IPS-20b (cell line): ENCODE measurements at regions not wholly inside any gene's neighbourhood (a gene's known extent, or its start where the extent isn't known, plus 50 kb on each side); places are given as distances from the start of the nearest gene placed in this dataset.

Source experiments
- H3K27ac ChIP-seq: one replicate; pipeline ENCODE4 v1.5.1; 2013; ENCODE audit warnings: low read length
- H3K27me3 ChIP-seq: 2 replicates; pipeline ENCODE4 v1.6.1; 2013; ENCODE audit warnings: mild to moderate bottlenecking, low read length, inconsistent platforms; ENCODE audit not compliant: insufficient read depth
- H3K36me3 ChIP-seq: 2 replicates; pipeline ENCODE4 v1.6.1; 2013; ENCODE audit warnings: low read depth, mild to moderate bottlenecking, inconsistent platforms, low read length, moderate library complexity; ENCODE audit not compliant: insufficient read depth
- H3K4me1 ChIP-seq: 2 replicates; pipeline ENCODE4 v1.6.1; 2013; ENCODE audit warnings: mild to moderate bottlenecking, control low read depth, inconsistent platforms, low read length, moderate library complexity; ENCODE audit not compliant: insufficient read depth
- H3K4me3 ChIP-seq: 2 replicates; pipeline ENCODE4 v1.5.1; 2013; ENCODE audit warnings: mild to moderate bottlenecking, low read length, inconsistent platforms
- H3K9ac ChIP-seq: 2 replicates; pipeline ENCODE4 v1.6.1; 2013; ENCODE audit warnings: low read depth, mild to moderate bottlenecking, inconsistent platforms, low read length, moderate library complexity
- H3K9me3 ChIP-seq: 2 replicates; pipeline ENCODE4 v1.6.1; 2013; ENCODE audit warnings: mild to moderate bottlenecking, low read depth, low read length, inconsistent platforms; ENCODE audit not compliant: insufficient read depth

GRCh38 chr1:34296059-34296458, 119.4 kb downstream of the C1orf94 start:
- H3K36me3 ChIP-seq, result no peaks in the 10 kb centered on the region
- H3K9ac ChIP-seq, result no peak overlapping the region
- H3K4me1 ChIP-seq, result no peaks in the 10 kb centered on the region
- no peaks in the 10 kb centered on the region for H3K27me3 ChIP-seq
- H3K27ac ChIP-seq, result no peak overlapping the region
- no peaks in the 10 kb centered on the region for H3K9me3 ChIP-seq
- no peak overlapping the region for H3K4me3 ChIP-seq

DNA sequence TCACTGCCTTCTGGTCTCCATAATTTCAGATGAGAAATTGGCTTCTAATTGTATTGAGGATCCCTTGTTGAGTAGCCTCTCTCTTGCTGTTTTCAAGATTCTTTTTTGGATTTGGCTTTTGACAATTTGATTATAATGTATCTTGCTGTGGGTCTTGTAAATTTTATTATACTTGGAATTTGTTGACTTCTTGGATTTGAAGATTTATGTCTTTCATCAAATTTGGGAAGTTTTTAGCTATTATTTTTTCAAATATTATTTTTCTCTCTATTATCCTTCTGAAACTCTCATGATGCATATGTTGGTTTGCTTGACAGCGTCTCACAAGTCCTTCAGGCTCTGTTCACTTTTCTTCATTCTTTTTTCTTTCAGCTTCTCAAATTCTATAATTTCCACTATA, 126.1 kb downstream of the C1orf94 start:
- Histone ChIP-seq H3K27ac (no peak overlapping the region), H3K36me3 (no peaks in the 10 kb centered on the region), H3K9ac (no peak overlapping the region), H3K4me1 (no peaks in the 10 kb centered on the region), H3K9me3 (peaks cover 19% of the 10 kb centered on the region), H3K27me3 (no peaks in the 10 kb centered on the region), H3K4me3 (no peak overlapping the region)

DNA sequence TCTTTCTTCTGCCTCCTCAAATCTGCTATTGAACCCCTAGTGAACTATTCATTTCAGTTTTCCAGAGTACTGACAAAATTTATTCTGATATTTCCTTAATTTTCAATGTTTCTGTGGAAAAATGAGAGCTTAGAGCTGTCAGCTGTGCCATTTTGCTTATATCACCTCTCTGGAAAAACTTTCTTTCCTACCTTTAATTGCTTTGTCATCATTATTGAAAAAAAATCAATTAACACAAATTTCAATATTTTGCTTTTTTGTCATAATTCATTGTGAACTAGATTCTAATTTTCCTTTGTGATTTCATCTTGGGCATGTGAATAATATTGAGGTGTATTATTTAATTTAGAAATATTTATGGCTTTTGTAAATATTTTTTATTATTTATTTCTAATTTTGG, 126.5 kb downstream of the C1orf94 start:
- Histone ChIP-seq H3K4me3 (no peak overlapping the region), H3K9me3 (peaks cover 19% of the 10 kb centered on the region), H3K27me3 (no peaks in the 10 kb centered on the region), H3K27ac (no peak overlapping the region), H3K4me1 (no peaks in the 10 kb centered on the region), H3K36me3 (no peaks in the 10 kb centered on the region), H3K9ac (no peak overlapping the region)

- H3K9me3 ChIP-seq, result peaks cover 27% of the 10 kb centered on the region
- H3K27ac ChIP-seq, result no peak overlapping the region
- no peaks in the 10 kb centered on the region for H3K36me3 ChIP-seq
- H3K27me3 ChIP-seq, result no peaks in the 10 kb centered on the region
- no peak overlapping the region for H3K4me3 ChIP-seq
- H3K4me1 ChIP-seq, result no peaks in the 10 kb centered on the region
- H3K9ac ChIP-seq, result no peak overlapping the region
Observed at GRCh38 chr1:34306568-34306967, 129.9 kb downstream of the C1orf94 start.

DNA sequence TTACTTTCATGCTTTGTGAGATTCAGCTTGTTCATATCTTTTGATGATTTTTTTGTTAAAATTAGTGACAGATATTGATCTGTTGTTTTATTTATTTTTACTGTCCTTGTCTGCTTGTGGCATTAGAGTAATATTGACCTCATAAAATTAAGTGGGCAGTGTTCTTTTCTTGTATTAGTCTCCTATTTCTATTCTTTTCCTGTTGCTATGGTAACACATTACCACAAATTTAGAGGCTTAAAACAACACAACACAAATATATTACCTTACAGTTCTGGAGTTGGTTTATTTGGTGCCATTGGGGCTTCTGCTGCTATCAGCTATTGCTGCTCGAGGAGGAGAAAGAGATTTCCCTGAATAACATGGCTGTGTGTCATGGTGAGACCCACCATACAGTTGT, 135.7 kb downstream of the C1orf94 start:
- no peaks in the 10 kb centered on the region for H3K4me1 ChIP-seq
- H3K9me3 ChIP-seq, result peaks cover 40% of the 10 kb centered on the region
- H3K27ac ChIP-seq, result no peak overlapping the region
- no peaks in the 10 kb centered on the region for H3K36me3 ChIP-seq
- no peaks in the 10 kb centered on the region for H3K27me3 ChIP-seq
- no peak overlapping the region for H3K4me3 ChIP-seq
- H3K9ac ChIP-seq, result no peak overlapping the region

DNA sequence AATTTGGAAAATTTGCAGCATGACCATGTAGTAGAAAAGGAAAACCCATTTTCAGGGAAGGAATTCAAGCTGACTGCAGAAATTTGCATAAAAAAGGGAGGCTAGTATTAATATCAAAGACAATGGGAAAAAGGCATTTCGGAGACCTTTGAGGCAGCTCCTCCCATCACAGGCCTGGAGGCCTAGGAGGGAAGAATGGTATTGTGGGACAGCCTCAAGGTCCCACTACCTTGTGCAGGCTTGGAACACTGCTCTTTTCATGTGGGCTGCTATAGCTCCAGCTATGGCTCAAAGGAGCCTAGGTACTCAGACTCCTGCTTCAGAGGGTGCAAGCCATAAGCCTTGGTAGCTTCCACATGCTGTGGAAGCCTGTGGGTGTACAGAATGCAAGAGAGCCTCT, 139.3 kb downstream of the C1orf94 start:
- Histone ChIP-seq H3K4me1 (no peaks in the 10 kb centered on the region), H3K9me3 (peaks cover 32% of the 10 kb centered on the region), H3K27ac (no peak overlapping the region), H3K4me3 (no peak overlapping the region), H3K27me3 (no peaks in the 10 kb centered on the region), H3K36me3 (no peaks in the 10 kb centered on the region), H3K9ac (no peak overlapping the region)

- Histone ChIP-seq H3K9me3 (peaks cover 30% of the 10 kb centered on the region), H3K9ac (no peak overlapping the region), H3K4me1 (no peaks in the 10 kb centered on the region), H3K36me3 (no peaks in the 10 kb centered on the region), H3K4me3 (no peak overlapping the region), H3K27ac (no peak overlapping the region), H3K27me3 (no peaks in the 10 kb centered on the region)
Observed at GRCh38 chr1:34316773-34317172, 140.1 kb downstream of the C1orf94 start.

DNA sequence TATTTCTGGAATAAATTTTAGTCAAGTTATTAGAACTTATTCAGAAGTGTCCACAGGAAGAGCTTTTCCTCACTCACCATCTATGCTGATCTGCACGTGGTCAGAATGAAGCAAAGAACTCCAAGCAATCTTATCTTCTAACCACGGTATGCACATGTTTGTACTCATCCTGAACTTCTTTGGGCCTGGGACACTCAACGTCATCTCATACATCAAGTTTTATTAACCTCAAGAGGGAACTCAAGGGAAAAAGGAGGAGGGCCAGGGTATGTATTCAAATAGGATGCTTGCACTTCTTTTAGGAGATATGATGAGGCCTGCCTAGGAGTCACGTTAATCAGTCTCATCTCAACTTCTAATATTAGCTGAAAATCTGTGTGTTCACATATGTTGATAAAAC, 142.5 kb downstream of the C1orf94 start:
- no peaks in the 10 kb centered on the region for H3K36me3 ChIP-seq
- H3K9ac ChIP-seq, result no peak overlapping the region
- peaks cover 26% of the 10 kb centered on the region; the same call in 1 of the 2 replicates for H3K9me3 ChIP-seq
- H3K27me3 ChIP-seq, result no peaks in the 10 kb centered on the region; the same call in 1 of the 2 replicates
- no peak overlapping the region for H3K4me3 ChIP-seq
- H3K4me1 ChIP-seq, result no peaks in the 10 kb centered on the region
- H3K27ac ChIP-seq, result no peak overlapping the region

DNA sequence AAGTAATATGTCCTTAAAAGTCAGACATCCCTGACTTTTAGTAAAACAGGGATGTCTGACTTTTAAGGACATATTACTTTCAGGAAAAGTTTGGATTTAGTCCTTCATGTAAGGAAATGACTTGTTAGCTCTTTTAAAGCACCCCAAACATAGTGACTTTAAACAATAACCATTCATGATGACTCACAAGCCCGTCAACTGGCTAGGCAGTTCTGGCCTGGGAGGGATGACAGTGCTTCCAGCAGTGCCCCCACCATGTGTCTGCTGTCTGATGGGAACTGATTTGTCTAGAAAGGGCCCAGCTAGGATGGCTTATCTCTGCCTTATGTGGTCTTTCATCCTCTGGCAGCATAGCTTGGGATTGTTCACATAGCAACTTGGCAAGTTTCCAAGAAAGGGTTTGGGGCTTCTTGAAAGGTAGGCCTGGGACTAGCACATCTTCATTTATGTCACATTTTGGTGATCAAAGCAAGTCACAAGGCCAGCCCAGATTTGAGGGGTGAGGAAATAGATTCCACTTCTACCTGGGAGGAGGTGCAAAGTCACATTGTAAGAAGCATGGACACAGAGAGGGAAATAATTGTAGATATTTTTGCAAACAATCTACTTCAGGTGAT, 143.5 kb downstream of the C1orf94 start:
- Histone ChIP-seq H3K9me3 (peaks cover 18% of the 10 kb centered on the region; the same call in 1 of the 2 replicates), H3K27me3 (no peaks in the 10 kb centered on the region; the same call in 1 of the 2 replicates), H3K36me3 (no peaks in the 10 kb centered on the region), H3K4me1 (no peaks in the 10 kb centered on the region), H3K27ac (no peak overlapping the region), H3K9ac (no peak overlapping the region), H3K4me3 (no peak overlapping the region)

DNA sequence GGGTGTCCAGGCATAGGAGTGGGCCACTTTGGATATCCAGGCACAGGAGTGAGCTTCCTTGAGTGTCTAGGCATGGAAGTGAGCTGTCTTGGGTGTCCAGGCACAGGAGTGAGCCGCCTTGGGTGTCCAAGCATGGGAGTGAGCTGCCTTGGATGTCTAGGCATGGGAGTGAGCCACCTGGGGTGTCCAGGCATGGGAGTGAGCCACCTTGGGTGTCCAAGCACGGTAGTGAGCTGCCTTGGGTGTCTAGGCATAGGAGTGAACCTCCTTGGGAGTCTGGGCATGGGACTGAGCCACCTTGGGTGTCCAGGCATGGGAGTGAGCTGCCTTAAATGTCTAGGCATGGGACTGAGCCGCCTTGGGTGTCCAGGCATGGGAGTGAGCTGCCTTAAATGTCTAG, 146.3 kb downstream of the C1orf94 start:
- no peak overlapping the region for H3K27ac ChIP-seq
- H3K27me3 ChIP-seq, result no peaks in the 10 kb centered on the region; the same call in 1 of the 2 replicates
- H3K9ac ChIP-seq, result no peak overlapping the region
- no peaks in the 10 kb centered on the region for H3K4me1 ChIP-seq
- H3K36me3 ChIP-seq, result no peaks in the 10 kb centered on the region
- H3K9me3 ChIP-seq, result no peaks in the 10 kb centered on the region
- H3K4me3 ChIP-seq, result no peak overlapping the region

DNA sequence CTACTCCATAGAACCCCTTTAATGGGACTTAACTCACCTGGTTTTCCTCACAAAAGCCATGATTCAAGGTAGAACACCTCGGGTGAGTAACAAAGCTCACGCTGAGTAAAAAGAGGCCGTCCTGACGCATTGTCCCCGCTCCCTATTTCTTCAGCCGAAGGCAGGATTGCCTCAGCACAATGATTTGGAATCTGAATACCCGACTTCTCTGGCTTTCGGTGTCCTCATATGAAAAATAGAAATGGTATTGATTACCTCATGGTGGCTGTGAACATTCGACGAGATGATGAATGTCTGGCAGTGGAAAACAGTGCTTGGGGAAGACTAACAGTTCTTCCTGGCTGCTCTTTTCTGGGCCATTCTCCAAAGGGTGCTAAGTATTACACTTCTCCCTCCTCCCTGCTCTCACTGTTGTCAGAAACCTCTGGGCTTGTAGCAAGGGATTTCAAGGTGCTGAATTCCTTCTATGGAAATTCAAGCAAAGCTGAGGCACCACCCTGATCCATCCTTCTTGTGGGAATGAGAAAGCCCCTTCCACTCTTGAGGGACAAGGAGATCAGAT, 148.3 kb downstream of the C1orf94 start:
- no peak overlapping the region for H3K9ac ChIP-seq
- no peaks in the 10 kb centered on the region for H3K9me3 ChIP-seq
- no peak overlapping the region for H3K4me3 ChIP-seq
- no peaks in the 10 kb centered on the region; the same call in 1 of the 2 replicates for H3K27me3 ChIP-seq
- no peaks in the 10 kb centered on the region for H3K36me3 ChIP-seq
- no peak overlapping the region for H3K27ac ChIP-seq
- no peaks in the 10 kb centered on the region for H3K4me1 ChIP-seq

DNA sequence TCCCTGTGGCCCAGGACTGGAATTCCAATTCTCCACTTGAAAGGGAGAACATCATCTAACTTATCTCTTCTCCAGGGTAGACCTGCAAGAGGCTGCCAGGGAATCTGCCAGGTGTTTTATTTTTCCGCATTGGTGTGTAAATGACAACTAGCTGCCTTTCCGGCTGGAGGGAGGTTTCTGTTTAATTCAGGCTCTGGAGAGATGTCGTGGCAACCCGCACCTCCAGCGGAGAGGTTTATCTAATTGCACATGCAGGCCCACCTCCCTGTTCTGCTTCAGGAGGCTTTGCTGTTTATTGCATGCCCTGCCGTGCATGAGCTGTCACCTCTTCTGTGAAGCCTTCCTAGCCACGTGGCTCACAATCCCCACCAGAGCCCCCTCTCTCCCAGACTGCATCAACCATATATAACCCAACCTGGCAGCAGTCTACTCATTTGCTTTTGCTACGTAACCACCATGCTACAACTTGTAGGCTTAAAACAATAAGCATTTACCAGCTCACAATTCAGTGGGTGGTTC, 151.6 kb downstream of the C1orf94 start:
- no peaks in the 10 kb centered on the region for H3K9me3 ChIP-seq
- H3K36me3 ChIP-seq, result no peaks in the 10 kb centered on the region
- no peak overlapping the region for H3K9ac ChIP-seq
- no peak overlapping the region for H3K27ac ChIP-seq
- no peaks in the 10 kb centered on the region for H3K4me1 ChIP-seq
- no peak overlapping the region for H3K4me3 ChIP-seq
- no peaks in the 10 kb centered on the region for H3K27me3 ChIP-seq
